GM12865 (cell line): ENCODE measurements at regions not wholly inside any gene's neighbourhood (a gene's known extent, or its start where the extent isn't known, plus 50 kb on each side); places are given as distances from the start of the nearest gene placed in this dataset.
A peak's percentile ranks its signal among the peaks of the same experiment; 100 is the strongest.

Experiments
- DNase-seq: peaks from one replicate; pipeline ENCODE4 v3.0.0; 2010; ENCODE audit warnings: low read depth
- H3K4me3 ChIP-seq: 2 replicates; pipeline ENCODE4 v1.5.1; 2011; ENCODE audit warnings: mild to moderate bottlenecking, low read depth, low read length, control low read depth
- TF ChIP-seq, protein P1 (sequence below): IDR thresholded peaks from 2 replicates; pipeline ENCODE4 v1.5.1; 2011; ENCODE audit warnings: low read length, control low read depth, low read depth, inconsistent platforms; ENCODE audit not compliant: insufficient read depth; ENCODE audit errors: missing control alignments

DNA sequence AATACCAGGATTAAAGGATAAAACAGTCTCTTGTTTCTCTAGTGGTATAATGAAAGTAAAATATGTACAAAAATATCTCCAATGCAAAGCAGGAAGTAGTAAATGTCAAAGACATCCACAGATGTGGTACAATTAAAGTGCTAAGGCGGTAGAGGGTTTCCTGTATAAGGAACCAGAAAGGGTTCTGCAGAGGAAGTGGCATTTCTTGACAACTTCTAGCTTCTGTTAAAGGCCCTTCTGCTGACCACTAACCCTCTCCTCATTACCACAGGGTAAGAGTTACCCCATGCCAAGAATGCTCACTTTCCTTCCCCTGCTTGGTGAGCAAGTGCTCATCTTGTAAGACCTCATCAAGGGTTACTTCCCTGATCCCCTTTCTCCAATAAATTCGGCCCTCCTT lies 883.6 kb upstream of the NR2F2 start:
- TF ChIP-seq, protein P1, sequence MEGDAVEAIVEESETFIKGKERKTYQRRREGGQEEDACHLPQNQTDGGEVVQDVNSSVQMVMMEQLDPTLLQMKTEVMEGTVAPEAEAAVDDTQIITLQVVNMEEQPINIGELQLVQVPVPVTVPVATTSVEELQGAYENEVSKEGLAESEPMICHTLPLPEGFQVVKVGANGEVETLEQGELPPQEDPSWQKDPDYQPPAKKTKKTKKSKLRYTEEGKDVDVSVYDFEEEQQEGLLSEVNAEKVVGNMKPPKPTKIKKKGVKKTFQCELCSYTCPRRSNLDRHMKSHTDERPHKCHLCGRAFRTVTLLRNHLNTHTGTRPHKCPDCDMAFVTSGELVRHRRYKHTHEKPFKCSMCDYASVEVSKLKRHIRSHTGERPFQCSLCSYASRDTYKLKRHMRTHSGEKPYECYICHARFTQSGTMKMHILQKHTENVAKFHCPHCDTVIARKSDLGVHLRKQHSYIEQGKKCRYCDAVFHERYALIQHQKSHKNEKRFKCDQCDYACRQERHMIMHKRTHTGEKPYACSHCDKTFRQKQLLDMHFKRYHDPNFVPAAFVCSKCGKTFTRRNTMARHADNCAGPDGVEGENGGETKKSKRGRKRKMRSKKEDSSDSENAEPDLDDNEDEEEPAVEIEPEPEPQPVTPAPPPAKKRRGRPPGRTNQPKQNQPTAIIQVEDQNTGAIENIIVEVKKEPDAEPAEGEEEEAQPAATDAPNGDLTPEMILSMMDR, result no peak
- DNase-seq, result peak; percentile 47

DNA sequence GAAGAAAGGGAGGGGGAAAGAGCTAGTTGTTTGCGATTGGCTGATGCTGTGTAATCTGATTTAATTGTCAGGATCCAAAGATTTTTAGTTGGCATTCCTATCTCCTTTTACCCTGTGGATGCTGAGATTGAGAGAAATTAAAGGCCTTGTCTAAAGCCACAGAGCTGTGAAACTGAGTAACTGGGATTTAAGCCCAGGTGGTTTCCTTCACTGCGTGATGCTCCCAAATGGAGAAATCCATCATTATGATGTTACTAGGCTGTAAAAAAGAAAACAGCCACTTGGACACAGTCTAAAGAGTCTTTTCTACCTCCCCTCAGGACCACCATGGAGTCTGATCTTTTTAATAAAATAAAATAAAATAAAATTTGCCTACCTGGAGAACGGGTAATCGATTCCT lies 883.0 kb upstream of the NR2F2 start:
- H3K4me3 ChIP-seq, result no peak overlapping the region
- DNase-seq, result no peak
- TF ChIP-seq, protein P1, result no peak

More for the DNA sequence above, 883.6 kb upstream of the NR2F2 start:
- H3K4me3 ChIP-seq, result no peak overlapping the region

- no peak for DNase-seq
Measured at GRCh38 chr15:95448531-95449229, 881.8 kb upstream of the NR2F2 start.

DNA sequence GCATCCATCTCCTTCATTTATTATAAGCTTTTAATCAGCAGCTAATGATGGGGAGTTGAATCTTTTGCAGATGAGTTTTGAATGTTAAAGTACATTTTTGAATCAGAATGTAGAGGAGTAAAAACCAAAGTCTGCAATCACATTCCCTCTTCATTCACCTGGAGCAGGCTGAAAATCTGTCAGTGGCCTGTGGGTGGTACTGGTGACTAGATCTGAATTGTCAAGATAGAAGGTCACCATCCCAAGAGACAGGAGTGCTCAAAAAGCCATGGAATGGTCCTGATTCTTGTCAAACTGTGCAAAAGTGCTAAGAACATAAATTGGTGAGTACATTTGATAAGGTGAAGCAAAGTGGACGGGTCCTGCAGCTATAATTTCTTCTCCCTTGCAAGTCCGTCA lies 881.3 kb upstream of the NR2F2 start:
- H3K4me3 ChIP-seq, result no peak overlapping the region
- DNase-seq, result no peak
- TF ChIP-seq, protein P1, result no peak

More at GRCh38 chr15:95448531-95449229, 881.8 kb upstream of the NR2F2 start:
- no peak overlapping the region for H3K4me3 ChIP-seq
- TF ChIP-seq, protein P1, result no peak

DNA sequence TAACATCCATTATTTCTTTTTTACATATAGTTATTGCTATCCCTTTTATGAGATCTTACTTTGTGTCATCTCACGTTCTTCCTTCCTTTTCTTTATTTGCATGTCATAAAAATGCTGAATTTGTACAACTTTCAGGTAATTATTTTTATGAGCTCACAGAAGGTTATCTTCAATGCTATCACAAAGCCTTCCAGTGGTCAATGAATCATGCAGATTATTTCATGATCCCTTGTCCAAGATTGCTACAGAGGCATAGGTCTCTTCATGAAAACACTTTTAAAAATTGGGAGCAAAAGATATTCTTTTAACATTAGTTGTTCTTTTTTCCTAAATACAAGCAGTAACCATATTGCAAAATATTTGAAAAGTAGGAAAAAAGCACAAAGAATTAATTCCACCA lies 880.1 kb upstream of the NR2F2 start:
- no peak for DNase-seq
- TF ChIP-seq, protein P1, result no peak
- H3K4me3 ChIP-seq, result no peak overlapping the region

DNA sequence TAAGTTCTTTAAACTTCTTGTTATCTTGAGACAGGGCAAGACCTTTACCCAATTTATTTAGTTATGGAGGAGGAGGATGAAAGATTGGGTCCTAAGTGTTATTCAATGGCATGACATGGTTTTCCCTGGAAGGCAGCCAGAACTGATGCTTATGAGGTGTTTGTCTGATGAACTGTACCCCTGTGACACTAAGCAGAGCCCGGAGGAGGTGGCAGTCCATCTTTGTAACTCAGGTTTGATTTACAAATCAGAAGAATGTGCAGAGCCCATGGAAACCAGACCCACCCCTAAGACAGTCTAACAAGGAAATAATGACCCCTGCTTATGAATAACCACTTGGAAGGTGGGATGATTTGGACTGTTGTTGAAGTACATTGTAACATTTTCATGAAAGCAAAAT lies 878.6 kb upstream of the NR2F2 start:
- TF ChIP-seq, protein P1, result no peak
- no peak for DNase-seq
- H3K4me3 ChIP-seq, result no peak overlapping the region

- DNase-seq, result no peak
Measured at GRCh38 chr15:95454403-95455262, 875.9 kb upstream of the NR2F2 start.

More at GRCh38 chr15:95454403-95455262, 875.9 kb upstream of the NR2F2 start:
- no peak overlapping the region for H3K4me3 ChIP-seq
- TF ChIP-seq, protein P1, result no peak
